ENCODE measurements at regions not wholly inside any gene's neighbourhood (a gene's known extent, or its start where the extent isn't known, plus 50 kb on each side); places are given as distances from the start of the nearest gene placed in this dataset.

DNA sequence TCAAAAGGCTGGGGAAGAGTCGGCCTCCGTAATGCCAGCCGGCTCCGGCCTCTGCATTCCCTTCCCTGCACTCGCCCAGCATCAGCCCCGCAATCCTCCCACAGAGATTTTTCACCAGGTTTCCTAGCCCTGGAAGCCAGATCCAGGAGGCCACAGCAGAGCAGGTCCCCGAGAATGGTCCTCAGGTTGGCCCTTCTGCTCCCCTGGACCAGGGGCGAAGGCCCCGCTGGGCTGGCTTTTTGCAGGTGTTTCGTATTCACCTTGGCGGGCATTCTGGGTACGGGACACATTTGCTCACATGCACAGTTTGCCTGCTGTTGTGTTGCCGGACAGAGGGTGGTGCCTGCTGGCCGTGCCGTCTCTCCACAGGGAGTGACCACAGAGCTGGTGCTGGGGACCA, 309.5 kb downstream of the NDUFA10 start:
- DNase-seq (ENCODE audit: low read depth in 2 of 2) = no peak

DNA sequence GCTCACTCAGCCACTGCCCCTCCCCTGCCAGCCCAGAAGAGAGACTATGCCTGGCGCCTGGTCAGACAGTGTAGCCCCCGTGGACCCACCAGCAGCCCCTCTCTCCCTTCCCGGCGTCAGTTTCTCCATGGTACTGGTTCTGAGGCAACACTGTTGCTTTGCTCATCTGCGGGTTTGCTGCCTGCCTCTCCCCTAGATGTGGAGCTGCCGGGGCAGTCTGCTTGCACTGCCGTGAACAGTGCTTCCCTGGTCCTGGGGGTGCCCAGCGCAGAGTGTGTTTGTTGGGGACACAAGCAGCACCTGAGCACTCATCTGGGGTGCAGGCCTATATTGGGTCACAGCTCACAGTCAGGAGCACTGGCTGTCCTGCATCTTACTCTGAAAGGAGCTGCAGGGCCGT, 309.9 kb downstream of the NDUFA10 start:
- DNase-seq (ENCODE audit: low read depth in 2 of 2) = no peak

DNA sequence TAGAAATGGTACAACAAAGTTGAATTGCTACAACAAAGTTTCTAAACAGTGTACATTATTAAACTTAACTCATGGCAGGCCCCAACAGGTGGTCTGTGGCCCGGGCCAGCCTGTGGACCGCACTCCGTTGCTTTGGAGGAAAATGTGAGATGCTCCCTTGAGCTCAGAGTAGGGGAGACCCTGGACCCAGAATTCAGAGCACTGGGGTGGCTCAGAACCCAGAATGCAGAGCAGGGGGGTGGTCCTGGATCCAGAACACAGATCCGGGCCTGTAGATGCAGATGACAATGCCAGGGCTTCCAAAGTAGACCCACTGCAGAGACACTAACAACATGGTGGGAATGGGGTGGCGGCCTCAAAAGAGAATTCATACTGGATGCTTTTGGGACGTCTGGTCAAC, 311.0 kb downstream of the NDUFA10 start:
- DNase-seq (ENCODE audit: low read depth in 2 of 2) = no peak

DNA sequence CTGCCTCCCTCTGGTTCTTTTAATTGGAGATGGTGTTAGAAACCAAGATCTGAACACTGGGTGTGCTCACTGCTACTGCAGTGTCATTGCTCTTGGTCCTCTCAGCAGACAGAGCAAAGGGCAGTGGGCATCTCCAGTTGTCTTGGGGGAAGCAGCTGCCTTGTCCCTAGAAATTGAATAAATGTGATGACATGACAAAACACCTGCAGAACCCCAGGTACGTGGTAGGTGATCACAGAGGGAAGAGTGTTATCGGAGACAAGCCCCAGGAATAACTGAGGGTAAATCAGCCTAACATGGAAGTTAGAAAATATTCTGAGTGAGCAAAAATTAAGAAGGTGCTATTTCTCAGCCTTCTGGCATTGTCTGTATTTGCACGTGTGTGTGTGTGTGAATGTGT, 311.9 kb upstream of the HDAC4 start:
- DNase-seq (ENCODE audit: low read depth in 2 of 2) = no peak

DNA sequence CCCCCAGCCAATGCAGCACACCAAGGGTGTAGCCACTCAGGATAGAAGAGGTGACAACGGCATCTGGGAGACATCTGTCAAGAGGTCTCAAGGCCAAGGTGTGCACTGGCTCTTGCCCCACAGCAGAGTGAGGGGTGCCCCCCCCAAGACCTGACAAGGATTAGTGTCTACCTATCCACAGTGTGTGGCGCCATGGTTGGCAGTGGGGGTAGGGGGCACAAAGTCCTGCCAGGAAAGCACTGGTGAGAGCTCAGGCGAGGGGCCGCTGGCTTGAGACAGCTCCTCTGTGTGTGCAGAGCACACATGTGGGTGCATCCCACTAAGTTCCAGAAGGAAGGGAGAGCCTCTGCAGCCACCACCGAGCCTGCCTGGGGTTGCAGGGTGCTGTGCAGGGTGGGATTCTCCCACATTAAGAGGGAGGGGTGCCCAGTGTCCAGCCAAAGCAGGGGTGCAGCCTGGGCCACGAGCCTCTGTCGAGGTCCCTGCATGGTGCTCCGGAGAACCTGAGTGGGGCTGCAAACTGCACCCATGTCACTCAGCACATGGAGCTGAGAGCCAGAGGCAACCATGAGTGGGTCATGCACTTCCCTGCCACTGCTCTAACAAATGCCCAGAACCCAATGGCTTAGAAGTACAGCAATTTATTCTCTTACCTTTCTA, 311.2 kb upstream of the HDAC4 start:
- no peak for DNase-seq (ENCODE audit: low read depth in 2 of 2)

DNA sequence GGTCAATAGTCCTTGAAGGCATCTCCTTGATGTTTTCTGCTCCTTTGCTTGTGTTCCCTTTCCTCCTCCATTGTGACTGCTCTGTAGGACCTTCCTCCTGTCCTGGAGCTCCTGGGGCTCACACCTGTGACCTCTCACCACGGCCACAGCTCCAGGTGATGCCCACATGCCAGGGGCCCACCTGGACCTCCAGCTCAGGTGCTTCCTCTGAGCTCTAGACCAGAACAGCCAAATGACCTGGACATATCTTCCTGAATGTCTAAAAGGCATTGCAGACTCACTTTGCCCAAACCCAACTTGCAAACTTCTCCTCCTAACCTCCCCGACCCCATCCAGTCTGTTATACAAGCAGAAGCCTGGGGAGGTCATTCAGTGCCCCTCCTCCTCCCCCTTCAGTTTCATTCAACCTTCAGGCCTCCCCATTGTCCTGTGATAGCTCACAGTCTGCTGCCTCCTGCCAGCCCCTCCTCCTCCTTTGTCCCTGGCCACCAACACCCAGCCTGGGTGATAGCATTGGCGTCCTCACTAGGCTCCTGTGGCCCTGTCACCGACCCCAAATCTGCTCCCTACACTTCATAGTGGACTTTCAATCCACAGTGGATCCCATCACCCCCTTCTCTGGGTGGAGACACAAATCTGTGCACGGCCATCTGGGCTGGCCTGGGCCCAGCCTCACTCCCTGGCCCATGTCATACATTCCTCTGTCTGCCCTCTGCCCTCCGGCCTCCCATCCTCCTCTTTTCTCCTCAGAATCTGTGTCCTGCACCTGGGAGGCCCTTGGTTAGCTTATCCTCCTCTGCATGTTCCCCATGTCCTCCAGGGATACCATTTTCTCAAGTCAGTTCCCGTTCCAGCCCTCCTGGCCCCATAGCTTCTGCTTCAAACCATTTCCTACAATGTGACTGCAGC, 310.4 kb upstream of the HDAC4 start:
- DNase-seq (ENCODE audit: low read depth in 2 of 2) = no peak

DNA sequence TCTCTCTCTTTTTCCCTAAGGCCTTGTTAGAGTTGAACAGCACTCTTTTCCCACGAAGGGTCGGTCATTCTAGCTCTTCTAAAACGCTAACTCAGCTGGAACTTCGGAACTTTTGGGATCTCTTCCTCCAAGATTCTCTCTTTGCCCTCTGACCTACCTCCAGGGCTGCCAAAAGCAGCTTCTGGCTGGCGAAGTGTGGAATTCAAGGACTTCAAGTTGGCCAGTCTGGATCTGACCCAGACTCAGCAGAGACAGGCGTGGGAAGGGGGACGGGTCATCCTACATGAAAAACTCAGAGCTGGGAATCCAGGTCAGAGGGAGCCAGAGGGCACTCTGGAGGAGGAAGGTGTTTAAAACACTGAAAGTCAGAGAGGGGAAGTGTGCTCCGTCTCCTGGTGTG, 305.5 kb upstream of the HDAC4 start:
- DNase-seq (ENCODE audit: low read depth in 2 of 2) = no peak

DNA sequence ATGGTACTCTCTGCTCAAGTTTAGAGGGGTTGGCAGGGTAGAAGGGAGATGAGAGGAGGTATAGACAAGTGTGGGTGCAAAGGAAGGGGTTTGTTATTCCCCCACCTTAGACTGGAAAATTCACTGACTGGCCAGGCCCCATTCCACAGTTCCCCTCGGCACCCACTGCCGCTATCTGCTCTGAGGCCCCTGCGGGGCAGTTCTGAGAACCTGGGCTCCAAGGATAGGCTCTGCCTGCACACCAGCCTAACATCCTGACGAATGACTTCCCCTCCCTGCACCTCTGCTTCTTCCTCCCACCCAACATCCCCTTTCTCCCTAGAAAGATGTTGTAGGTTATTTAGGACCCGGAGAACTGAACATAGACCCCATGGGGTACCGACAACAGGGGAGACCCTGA, 303.9 kb upstream of the HDAC4 start:
- no peak for DNase-seq (ENCODE audit: low read depth in 2 of 2)

DNA sequence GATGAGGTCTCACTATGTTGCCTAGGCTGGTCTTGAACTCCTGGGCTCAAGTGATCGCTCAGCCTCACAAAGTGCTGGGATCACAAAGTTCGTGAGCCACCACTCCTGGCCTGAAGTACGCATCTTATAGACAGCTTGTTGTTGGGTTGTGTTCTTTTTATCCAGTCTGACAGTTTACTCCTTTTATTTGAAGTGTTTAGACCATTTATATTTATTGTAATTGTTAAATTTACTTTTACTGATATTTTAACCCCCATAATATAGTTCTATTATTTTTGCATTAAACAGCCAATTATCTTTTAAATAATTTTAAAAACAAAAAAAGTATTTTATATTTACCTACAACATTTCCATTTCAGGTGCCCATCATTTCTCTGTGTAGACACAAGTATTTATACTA, 303.0 kb upstream of the HDAC4 start:
- no peak for DNase-seq (ENCODE audit: low read depth in 2 of 2)

DNA sequence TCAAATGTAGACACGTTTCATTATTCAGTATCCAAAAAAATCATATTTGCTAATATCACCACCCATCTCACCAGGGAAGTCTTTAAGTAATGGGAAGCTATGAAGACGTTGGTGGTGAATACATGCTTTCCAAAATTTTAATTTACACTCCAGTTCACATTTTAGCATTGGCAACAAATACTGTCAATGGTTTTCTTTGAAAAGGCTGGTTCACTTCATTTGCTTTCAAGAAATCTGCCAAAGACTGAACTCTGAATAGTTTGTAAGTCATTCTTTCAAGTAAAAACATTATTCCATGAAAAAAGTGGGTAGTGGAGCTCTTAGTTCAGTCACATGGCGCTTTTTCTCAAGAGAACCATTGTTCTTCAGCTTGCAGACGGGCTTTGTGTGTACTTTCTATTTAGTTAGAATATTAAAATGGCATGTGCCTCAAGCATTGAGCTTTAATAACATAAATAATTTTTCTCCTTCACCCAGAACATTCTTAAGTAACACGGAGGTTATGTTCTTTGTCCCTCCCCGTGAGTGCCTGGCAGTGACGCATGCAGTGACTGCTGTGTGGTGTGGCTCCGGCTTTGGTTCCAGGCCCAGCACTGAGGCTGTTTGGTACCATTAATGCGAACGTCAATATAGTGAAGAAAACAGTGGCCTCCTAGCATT, 300.0 kb upstream of the HDAC4 start:
- no peak for DNase-seq (ENCODE audit: low read depth in 2 of 2)

DNA sequence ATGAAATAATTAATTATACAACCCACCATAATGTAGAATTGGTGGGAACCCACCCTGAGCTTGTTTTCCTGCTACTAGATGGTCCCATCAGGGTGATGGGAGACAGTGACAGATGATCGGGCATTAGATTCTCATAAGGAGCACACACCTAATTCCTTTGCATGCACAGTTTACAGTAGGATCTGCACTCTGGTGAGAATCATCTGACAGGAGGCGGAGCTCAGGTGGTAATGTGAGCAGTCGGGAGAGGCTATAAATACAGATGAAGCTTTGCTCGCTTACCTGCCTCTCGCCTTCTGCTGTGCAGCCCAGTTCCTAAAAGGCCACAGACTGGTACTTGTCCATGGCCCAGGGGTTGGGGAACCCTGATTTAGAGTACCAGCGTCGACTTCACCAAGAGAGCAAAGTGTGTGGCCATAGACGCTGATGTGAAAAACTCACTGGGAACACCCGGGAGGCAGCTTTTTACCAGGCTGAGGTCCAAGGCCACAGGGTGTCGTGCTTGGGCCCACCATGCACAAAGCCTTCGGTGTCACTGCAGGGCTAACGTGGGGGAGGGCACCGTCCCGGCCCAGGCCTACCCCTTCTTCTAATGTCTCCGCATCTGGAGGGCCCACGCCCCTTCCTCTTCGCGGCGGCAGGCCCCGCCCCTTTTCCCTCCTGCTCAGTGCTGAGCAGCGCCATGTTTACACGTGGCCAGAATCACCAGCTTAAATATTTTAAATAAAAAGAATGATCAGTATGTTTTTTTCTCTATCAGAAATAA, 296.8 kb upstream of the HDAC4 start:
- no peak for DNase-seq (ENCODE audit: low read depth in 2 of 2)

DNA sequence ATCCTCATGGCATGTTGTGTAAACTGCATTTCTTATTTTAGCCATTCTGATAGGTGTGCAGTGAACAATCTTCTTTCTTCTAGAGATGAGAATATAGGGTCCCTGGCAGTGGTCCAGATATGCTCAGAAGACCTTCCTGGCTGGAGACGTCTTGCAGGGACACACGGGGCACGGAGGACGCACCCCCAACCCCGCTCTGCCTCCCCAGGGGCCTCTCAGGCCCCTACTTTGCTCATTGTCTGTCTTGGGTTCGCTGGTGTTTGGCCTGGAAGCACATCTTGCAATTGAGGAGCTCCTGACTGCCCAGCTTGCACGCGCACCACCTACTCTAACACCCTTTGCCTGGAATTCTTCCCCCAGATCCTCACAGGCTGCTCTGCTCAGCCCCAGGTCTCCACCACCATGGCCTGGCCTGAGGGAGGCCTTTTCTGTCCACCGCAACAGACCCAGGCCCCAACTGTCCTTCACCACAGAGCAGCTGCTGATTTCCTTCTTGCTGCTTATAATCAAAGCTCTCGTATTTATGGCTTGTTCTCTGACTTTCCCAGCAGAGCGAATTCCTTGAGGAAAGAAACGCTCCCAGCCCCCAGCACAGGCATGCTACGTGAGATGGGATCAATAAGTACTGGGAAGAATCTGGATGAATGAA, 295.9 kb upstream of the HDAC4 start:
- no peak for DNase-seq (ENCODE audit: low read depth in 2 of 2)

DNA sequence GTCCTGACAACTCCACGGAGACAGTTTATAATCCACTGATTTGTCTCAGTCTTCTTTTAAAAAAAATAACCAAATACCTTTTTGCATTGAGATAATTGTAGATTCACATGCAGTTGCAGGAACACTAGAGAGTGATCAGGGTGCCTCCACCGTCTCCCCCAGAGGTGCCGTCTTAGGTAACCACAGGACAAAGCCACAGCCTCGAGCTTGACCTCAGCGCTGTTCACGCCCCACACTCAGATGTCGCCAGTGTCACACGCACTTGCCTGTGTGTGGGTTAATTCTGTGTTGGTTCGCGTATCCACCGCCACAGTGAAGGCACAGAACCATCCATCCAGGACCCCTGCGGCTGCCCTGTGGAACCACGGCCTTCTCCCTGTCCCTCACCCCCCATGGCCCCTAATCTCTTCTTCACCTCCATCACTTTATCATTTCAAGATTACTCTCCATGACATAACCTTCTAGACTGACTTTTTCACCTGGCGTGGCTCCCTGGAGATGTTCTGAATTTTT, 295.0 kb upstream of the HDAC4 start:
- DNase-seq (ENCODE audit: low read depth in 2 of 2) = no peak

DNA sequence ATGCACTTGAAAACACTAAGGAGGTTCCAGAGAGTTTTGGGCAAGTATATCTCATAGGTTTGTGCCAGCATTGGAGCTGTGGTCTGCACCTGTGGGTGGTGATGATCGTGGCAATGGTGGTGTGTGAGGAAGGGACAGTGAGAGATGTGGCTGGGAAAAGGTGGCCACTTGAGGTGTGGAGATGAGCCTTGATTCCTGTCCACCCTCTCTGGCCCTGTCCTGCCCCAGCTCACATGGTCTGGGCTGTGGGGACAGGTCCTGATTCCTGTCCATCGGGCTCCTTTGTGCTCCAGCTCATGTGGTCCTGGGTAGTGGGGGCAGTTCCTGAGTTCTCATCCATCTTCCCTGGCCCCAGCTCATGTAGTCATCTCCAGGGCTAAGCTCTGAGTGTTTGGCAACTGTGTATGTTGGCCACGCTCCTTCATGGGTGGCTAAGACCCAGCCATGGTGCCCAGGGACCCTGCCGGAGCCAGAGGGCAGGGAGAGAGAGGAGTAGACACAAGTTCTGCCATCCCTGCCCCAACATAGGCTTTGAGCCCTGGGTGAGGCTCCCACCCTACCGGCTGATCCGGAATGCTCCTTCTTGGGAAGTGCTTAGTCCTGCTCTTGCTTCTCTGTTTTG, 294.4 kb upstream of the HDAC4 start:
- DNase-seq (ENCODE audit: low read depth in 2 of 2) = no peak

DNA sequence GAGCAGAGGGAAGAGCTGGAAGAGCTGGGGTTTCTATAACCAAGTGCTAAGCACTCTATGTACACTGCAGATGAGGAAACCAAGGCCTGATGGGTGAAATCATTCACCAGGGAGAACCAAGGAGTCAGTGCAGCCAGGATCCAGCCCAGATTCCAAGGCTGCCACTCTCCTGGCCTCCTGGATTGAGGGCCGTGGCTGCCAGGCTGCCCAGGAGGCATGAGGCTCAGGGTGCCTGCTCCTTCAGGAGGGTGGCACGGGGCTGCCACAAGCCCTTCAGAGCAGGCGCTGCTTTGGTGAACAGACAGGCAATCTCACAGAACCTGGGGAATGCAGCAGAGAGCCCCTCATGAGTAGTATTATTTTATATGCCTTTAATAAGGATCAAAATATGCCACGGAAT, 293.7 kb upstream of the HDAC4 start:
- DNase-seq (ENCODE audit: low read depth in 2 of 2) = no peak

DNA sequence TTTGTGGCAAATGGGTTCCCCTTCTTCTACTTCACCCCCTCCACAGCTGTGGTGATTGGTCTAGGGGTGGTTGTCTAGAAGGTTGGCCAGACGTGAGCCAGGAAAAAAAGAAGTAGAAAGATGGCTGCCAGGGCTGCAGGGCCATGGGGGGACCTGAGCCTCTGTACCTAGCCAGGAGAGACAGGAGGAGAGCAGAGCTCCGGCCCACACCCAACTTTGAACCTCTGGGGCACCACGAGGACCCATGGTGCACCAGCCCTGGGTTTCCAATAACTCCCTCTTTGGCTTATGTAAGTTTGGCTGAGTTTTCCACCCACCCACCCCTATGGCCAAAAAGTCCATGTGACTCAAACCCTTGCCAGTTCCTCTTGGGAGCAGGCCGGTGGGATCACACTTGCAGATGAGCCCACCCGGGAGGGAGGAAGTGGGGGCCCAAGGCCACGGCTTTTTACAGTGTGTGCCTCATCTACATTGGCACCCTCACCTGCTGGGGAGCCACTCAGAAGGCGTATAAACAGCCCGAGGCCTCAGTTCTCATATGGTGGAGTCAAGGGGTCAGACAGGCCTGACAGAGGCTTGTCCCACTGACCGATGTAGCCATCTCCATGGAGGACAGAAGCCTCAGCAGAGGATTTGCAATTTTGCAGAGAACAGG, 293.1 kb upstream of the HDAC4 start:
- DNase-seq (ENCODE audit: low read depth in 2 of 2) = no peak

DNA sequence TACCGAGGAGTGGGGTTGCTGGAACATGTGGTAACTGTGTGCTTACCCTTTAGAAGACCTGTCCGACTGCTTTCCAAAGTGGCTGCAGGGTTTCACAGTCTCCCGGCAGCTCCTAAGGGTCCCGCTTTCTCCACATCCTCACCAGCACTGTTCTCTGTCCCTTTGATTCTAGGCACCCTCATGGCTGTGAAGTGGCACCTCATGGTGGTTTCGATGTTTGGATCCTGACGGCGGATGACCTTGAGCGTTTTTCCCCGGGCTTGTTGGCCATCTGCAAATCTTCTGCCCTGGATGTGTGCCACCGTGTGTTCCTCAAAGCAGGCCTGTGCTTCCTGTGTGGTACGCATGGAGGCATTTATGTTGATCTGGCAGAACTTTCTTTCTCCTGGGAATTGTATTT, 292.5 kb upstream of the HDAC4 start:
- no peak for DNase-seq (ENCODE audit: low read depth in 2 of 2)

DNA sequence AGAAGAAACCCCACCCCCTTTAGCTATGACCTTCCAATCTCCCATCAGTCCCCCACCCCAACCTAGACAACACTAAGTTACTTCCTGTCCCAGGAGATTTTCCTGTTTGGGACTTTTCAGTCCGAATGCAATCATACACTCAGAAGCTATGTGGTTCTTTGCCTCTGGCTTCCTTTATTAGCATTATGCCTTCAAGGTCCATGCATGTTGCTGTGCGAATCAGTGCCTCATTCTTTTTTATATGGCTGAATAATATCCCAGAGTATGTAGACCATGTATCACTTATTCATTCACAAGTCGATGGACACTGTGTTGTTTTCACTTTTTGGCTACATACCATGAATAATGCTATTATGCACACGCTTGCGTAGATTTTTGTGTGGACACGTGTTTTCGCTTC, 292.1 kb upstream of the HDAC4 start:
- DNase-seq (ENCODE audit: low read depth in 2 of 2) = no peak

DNA sequence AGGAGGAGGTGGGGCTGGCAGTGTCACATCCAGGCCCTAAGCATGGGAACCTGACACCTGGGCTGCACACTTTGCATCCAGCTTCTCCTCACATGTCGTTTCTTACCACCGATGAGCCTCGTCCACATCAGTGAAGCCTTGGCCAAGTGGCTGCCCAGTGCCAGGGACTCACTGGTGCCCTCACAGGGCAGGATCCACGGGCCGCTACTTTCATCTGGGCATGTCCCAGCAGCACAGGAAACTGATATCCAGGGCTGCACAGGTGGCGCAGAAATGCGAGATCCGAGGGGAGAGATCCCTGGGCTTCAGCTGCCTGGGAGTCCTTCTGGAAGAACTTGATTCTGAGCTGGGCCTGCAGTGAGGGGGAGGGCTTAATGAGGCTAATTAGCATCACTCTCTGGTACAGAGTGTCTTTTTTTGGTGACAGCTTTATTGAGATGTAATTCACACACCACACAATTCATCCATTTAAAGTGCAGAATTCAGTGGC, 291.6 kb upstream of the HDAC4 start:
- no peak for DNase-seq (ENCODE audit: low read depth in 2 of 2)

DNA sequence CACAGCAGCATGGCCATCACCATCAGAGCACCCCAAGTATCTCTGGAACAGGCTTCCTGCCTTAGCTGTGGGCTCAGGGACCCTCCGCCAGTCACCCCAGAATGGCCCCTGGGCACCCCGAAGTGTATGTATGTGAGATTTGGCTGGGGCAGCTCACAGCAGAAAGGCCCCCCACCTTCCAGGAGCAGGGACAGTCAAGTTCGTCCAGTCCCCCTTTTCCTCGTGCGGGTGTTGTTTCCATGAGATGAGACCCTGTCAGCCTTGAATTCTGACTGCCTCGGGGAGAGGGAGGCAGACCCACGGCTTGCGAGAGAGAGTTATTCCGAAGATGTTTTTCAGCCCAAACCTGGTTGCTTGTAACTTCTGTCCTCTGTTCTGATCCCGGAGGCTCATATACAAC, 290.9 kb upstream of the HDAC4 start:
- DNase-seq (ENCODE audit: low read depth in 2 of 2) = no peak

Data from stimulated activated CD8-positive, alpha-beta memory T cell treated with anti-CD3 and anti-CD28 coated beads, Interleukin-15, amount 100 ng/mL, for 4 hours (primary cell).